ENCODE measurements at regions not wholly inside any gene's neighbourhood (a gene's known extent, or its start where the extent isn't known, plus 50 kb on each side); places are given as distances from the start of the nearest gene placed in this dataset.

- H4K20me1 ChIP-seq (ENCODE audit: insufficient read depth) = no peaks in the 10 kb centered on the region
- TF ChIP-seq FOSL1 (IDR thresholded peaks at IDR 0.05; ENCODE audit: low read depth) = no peak
- TF ChIP-seq YY1 (IDR thresholded peaks at IDR 0.05; ENCODE audit: extremely low read depth, insufficient replicate concordance, low read depth, low read length) = no peak
- TF ChIP-seq CTCF (IDR thresholded peaks at IDR 0.05 in 2 of 3, conservative IDR thresholded peaks at IDR 0.05 in 1 of 3; ENCODE audit: borderline replicate concordance in 1 of 3, insufficient read depth in 1 of 3, low read depth in 2 of 3, low read length in 2 of 3) = no peak
- no peak for TF ChIP-seq ELF1 (IDR thresholded peaks at IDR 0.05; ENCODE audit: borderline replicate concordance, low read depth)
- no peak for TF ChIP-seq ZNF274 (IDR thresholded peaks at IDR 0.05; ENCODE audit: low read depth, low read length)
- POLR2A ChIA-PET = interaction anchor here (1.3 kb wide), 1 partner anchor 9 kb away, joined by 4 read pairs; no protein-coding TSS in a partner anchor
- no peaks in the 10 kb centered on the region for H3K79me2 ChIP-seq (ENCODE audit: insufficient read depth, low read length)
- peaks cover 14 to 38% of the 10 kb centered on the region in 2 experiments for H3K4me1 ChIP-seq (ENCODE audit: control insufficient read depth in 1 of 2, insufficient read depth in 2 of 2, low read length in 2 of 2)
- CTCF ChIA-PET = no interaction called here
- H3K27me3 ChIP-seq (ENCODE audit: insufficient read depth, low read length) = no peaks in the 10 kb centered on the region
- H2AFZ ChIP-seq (ENCODE audit: low read depth, low read length, poor library complexity, severe bottlenecking) = no peak overlapping the region
- DNase-seq (ENCODE audit: low read depth, low spot score) (no peak), ATAC-seq (no peak)
- intact Hi-C loops (cut with micrococcal nuclease) = no loop called here
- H3K9me3 ChIP-seq (ENCODE audit: control insufficient read depth in 1 of 2, insufficient read depth in 1 of 2, low read depth in 1 of 2, low read length in 2 of 2) = no peaks in the 10 kb centered on the region
- H3K36me3 ChIP-seq (ENCODE audit: control insufficient read depth in 1 of 2, insufficient read depth in 2 of 2, low read length in 2 of 2) = no peaks in the 10 kb centered on the region
- H3K4me3 ChIP-seq (replicated peaks in 1 of 2; ENCODE audit: low read depth in 1 of 2, low read length in 2 of 2) = no peak overlapping the region
- H3K27ac ChIP-seq (ENCODE audit: low read depth, low read length) = no peak overlapping the region
- no peak overlapping the region for H3K4me2 ChIP-seq (ENCODE audit: low read length)
- no peaks in the 10 kb centered on the region for H3K9me2 ChIP-seq (ENCODE audit: insufficient read depth)
- RAD21 ChIA-PET (ENCODE audit: low non-redundant PET in 1 of 2, low total read pairs in 2 of 2, uncharacterized antibody in 2 of 2, unreplicated experiment in 2 of 2) = no interaction called here
- H3K9ac ChIP-seq (ENCODE audit: low read length) = no peak overlapping the region
- no TSS peak for BruUV-seq (replicated peaks)
Observed at GRCh38 chr2:109703798-109704197, 89.6 kb downstream of the SOWAHC start.
